RCC 7860 (cell line): ENCODE measurements at regions not wholly inside any gene's neighbourhood (a gene's known extent, or its start where the extent isn't known, plus 50 kb on each side); places are given as distances from the start of the nearest gene placed in this dataset.
A peak's percentile ranks its signal among the peaks of the same experiment; 100 is the strongest.
"Not testable (repeated sequence)": the region's sequence is repeated elsewhere in the genome, so short reads cannot be mapped to it uniquely, and the experiment has no call there.

Experiments
- DNase-seq: peaks from one replicate; pipeline ENCODE4 v3.0.0-alpha.2; 2015; ENCODE audit warnings: low spot score
- FAIRE-seq: peaks from 2 replicates; lab custom pipeline; 2012; peaks lifted over from hg19 to GRCh38; lab: Jason Lieb, UNC

DNA sequence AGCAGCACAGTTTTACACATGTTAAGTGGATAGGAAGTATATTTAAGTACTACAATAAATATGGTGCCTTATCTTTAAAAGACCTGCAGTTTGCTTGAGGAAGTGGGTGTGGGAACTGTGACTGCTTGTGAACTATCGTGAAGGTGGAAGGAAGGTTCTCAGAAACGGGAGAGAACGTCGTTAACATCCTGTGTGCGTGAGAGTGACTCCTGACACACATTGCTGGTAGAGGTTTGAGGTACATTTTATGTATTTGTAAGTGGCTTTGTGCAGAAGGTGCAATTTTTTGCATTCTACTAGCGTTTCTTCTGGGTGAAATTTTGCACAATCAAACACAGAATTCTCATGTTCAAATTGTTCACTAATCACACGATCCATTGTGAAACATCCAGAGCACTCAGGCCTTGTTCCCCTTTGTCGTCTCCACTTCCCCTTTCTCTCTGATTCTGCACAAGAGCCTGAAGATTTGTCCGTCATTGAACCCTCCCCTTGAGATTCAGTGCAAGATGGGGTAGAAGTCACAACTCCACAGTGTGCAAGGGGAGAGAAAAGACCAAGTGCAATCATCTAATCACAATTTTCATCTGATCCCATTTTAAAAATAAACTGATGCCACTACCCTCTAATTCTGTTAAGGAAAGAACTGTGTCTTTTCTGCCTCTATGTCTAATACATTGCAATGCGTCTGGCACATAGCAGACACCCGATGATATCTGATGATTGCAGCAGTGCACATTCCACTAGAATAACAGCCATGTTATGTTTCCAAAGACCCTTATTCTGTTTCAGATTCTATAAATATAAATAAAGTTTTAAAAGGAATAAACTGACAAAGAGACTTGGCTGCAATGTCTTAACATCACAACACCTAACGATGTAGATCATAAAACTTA, 279.9 kb downstream of the NEBL start:
- DNase-seq (no peak), FAIRE-seq (no peak)

DNA sequence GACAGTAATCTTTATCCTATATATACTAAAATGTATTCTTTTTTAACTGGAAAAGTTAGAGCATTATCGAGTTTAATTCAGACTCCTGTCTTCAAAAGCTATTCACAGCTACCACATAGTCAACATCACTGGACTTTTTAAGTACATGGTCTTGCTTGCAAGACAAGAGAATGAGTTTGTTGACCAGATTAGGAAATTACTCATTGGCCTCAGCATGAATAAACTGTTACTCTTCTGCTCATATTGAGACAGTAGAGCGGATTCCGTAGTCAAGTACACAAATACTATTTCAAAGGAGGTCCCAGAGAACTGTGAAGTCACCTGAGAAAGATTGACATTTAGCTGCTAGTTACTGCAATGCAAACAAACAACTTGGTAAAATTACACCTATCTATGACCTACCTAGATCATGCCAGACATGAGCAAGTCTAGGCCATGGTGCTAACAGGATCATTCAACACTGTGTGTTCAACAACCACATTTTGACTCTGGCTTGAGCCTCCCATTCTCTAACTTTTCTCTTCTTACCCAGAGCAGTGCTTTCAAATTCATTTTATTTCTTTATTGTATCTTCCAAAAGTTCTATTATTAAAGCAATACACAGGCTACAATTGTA, 280.9 kb downstream of the NEBL start:
- FAIRE-seq (no peak), DNase-seq (no peak)

DNA sequence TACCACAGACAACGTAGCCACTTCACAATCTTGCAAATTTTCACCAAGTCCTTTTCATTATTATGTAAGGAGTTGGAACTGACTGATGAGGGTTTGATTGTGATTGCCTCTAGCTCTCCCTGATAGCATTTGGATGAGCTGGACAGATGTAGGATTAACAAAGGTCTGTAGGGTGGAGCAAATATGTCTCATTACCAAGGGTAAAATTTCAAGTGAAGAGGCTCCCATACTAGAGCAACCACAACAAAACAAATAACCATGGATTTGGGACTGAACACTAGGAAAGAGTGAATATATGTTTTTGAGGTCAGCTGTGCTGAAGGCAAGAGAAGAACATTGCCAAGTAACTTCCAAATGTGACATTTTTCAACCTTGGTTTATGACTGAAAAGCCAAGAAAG, 281.7 kb downstream of the NEBL start:
- DNase-seq: no peak
- no peak for FAIRE-seq

DNA sequence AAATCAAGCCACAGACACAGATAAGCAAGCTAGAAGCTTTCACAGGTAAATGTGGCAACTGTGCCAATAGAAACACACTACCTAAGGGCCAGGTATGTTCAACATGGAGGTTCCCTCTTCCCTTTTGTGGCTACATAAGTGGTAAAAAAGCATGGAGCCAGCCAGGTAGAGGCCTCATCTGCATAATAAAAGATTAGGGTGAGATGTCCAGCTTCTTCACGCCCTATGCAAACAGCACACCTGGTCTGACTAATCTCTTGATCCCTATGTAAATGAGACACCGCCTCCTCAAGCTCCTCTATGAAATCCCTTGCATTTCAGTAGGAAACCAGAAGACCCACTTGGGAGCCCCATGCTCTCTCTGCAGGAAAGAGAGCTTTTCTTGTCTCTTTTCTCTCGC, 282.2 kb downstream of the NEBL start:
- FAIRE-seq: no peak
- DNase-seq: no peak

DNA sequence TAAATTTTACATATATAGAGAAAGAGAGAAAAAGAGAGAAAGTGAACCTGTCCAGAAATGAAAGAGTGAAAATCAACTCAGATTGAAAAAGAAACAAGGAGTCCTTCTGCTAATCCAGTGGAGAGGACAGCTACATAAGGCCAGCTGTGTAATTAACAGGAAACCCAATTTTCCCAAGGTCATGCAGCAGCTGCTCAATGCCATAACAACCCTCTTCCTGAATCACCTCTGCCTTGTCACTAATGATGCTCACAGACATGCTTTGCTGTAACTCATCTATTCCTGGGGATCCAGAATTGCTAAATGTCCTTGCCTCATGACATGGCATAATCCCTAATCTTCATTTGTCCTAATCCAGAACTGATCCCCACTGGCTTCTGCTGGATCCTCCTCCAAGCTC, 288.6 kb downstream of the NEBL start:
- DNase-seq: no peak
- no peak for FAIRE-seq

DNA sequence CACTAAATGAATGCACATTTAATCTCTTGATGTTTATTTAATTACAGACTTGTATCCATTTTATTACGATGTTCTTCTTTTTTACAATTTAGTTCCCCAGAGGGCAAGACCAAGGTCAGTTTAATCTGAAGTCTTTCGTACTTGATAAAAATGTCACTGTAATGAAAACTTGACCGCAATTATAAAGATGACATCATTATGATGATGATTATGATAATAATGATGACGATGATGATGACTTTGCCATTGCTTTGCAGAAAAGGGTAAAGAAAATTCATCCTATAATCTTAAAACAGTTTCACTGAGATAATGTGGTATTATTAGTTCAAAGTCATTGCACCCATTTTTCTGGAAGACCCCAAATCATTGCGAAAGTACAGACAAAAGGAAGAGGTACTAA, 290.1 kb downstream of the NEBL start:
- DNase-seq (no peak), FAIRE-seq (no peak)

DNA sequence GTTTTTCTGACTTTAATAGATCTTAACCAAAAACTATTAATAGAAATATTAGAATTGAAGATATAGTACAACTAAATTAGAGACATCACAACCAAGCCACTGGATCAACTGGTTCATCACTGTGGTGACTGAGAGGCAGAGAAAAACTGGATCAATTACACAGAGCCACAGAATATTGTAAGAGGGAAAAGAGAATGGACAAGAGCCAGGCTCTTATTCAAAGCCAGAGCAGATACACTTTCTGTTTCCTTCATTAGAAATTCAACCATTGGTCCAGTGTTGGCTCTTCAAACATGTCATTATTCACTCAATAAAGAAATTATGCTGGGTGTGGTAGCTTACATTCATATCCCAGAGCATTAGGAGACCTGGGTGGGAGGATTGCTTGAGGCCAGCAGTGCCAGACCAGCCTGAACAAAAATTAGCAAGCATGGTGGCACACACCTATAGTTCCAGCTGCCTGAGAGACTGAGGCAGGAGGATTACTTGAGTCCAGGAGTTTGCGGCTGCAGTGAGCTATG, 295.1 kb downstream of the NEBL start:
- FAIRE-seq (no peak), DNase-seq (no peak)

DNA sequence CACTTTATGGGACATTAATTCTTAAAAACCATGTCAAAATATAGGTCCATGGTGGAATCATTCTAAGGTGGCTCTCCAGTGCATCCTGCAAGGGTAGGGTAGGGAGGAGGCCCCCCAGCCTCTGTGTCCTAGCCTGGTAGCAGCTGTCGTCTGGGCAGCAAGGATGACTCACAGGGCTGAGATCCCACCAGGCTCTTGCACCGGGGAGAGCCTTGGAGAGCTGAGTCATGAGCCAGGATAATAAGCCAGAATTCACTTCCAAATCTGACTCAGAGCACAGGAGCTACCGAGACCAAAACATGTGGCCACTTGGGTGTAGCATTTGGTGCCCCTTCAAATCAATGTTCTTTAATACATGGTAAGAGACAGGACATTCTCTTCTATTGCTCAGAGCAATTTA, 298.5 kb downstream of the NEBL start:
- FAIRE-seq (peak; percentile 76), DNase-seq (peak; percentile 76)

DNA sequence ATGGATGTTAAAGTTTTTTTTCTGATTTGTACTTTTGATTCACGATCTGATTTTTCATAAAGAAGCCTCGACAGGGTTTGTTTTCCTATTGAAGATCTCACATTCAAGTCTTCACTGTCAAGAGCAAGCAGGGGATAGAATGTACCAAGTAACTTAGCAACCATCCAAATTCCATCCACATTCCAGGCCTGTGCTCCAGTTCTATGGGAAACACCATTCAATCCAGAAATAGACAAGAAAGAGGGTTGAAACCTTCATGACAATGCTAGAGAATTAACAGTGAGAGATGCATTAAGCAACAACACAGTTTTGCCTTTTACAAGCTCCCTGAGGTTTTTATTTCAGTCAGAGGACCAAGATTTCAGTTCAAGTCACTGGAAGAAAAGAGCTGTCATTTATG, 300.2 kb downstream of the NEBL start:
- no peak for FAIRE-seq

DNA sequence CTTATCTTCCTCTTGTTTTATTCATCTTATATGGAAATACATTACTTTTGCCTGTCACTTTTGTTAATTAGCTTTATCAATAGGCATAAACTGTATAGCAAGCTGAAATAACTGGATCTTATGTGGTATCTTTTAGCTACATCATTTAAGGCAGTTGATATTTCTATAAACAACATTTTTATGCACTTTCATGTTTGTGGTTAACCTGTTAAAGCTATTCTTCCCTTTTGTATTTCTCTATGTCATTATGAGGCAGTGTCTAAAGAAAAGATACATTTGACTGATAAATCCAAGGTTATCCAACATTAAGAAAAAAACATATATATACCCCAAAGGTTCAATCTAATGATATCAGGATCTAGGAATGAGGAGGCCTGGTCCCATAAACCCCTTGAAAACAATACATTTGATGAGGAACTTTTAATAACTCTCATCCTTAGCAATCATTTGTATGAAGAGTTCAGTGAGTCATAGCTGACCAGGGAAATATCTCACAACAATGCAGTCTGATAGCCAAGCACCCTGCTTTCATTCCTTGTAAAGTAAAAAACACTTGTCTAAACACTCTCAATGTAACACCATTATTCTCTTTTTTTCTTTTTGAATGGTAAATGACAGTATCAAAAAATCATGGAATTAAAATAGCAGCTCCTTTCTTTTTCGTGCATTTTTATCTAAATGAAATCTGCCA, 300.9 kb downstream of the NEBL start:
- no peak for FAIRE-seq

More for the DNA sequence above, 300.2 kb downstream of the NEBL start:
- DNase-seq: no peak

DNA sequence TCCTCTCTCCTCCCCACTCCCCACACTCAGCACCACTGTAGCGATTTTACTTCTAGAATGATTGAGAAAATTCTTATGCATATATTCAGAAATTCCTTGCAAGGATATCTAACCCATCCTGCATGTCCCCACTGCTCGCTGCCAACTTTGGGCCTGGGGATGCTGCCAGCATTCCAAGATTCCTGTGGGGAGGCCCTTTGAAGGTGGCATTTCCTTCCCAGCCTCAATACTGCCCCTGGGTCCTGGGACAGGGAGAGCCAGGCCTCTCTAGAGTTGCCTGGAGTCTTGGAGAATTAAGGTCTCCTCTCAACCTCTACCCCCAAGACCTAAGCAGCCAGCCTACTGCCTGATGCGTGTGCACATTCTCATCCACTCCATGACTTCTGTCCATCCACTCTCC, 303.5 kb downstream of the NEBL start:
- DNase-seq (no peak), FAIRE-seq (no peak)

More for the DNA sequence above, 300.9 kb downstream of the NEBL start:
- DNase-seq: no peak

DNA sequence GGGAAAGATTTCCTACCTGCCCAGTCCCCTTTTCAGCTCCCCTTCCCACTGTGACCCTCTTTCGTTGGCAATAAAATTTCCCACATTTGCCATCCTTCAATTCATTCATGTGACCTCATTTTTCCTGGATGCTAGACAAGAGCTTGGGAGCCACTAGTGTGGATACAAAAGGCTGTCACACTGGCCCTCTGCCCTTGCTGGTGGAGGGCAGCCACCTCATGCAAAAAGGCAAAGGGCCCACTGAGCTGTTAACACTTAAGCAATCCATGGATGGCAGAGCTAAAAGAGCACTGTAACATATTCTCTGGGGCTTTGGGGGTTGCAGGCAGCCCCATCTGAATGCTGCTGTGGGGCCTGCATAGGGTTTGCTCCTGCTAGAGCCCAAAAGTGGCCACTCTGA, 315.1 kb downstream of the NEBL start:
- DNase-seq: no peak
- FAIRE-seq: no peak

DNA sequence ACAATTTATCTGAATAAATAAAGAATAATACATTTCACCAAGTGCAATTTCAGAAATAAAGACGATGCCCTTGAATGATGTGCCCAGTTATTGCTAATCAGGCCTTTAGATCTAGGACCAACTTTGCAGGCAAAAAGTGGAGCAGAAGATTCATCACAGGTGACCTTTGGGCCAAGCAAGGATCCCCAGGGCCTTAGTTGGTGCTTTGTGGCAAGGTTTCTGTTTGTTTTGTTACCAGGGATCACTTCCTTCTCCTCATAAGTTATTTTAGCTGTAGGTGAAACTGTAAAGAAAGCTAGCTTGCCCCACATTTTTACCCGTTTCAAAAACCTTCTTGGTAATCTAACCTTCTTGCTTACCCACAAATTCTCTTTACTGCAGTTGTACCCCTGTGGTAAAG, 323.2 kb downstream of the NEBL start:
- FAIRE-seq (no peak), DNase-seq (no peak)

DNA sequence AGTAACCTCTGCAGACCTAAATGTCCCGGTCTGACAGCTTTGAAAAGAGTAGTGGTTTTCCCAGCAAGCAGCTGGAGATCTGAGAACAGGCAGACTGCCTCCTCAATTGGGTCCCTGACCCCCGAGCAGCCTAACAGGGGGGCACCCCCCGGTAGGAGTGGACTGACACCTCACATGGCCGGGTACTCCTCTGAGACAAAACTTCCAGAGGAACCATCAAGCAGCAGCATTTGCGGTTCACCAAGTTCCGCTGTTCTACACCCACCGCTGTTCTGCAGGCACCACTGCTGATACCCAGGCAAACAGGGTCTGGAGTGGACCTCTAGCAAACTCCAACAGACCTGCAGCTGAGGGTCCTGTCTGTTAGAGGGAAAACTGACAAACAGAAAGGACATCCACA, 341.1 kb downstream of the NEBL start:
- not testable (repeated sequence) for DNase-seq, FAIRE-seq

DNA sequence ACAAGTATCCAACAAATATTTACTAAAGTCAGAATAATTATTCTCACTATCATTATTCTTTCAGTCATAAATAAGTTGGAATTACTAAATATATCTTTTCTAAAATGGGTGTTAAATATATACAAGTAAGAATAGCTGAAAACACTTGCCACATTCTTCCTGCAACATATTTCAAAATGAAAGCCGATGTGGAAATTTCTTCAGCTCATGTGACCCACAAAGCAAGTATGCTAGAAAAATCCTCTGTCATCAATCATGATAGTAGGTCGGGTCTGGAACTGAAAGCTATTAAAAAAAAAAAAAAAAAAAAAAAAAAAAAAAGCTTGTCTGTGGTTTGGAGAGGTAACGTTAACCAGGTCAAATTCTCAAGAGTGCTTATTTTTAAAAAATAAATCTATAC, 344.7 kb downstream of the NEBL start:
- DNase-seq (no peak), FAIRE-seq (no peak)

DNA sequence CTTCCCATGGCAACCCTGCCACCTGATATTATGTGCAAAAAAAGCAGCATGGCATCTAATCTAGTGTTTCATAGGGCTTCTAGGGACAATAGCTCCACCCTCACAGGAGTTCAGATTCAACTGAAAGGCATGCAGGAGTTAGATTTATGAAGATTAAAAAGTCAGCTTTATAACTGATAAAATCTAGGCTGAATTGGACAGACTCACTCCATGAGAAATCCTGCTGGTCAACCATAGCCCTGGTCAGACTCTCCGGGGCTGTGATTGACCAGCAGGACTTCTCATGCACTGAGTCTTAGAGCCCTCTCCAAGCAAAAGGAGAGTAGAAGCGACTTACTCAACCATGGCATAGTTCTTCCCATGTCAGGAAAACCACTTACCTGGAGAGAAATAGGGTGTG, 345.4 kb downstream of the NEBL start:
- DNase-seq (no peak), FAIRE-seq (no peak)

DNA sequence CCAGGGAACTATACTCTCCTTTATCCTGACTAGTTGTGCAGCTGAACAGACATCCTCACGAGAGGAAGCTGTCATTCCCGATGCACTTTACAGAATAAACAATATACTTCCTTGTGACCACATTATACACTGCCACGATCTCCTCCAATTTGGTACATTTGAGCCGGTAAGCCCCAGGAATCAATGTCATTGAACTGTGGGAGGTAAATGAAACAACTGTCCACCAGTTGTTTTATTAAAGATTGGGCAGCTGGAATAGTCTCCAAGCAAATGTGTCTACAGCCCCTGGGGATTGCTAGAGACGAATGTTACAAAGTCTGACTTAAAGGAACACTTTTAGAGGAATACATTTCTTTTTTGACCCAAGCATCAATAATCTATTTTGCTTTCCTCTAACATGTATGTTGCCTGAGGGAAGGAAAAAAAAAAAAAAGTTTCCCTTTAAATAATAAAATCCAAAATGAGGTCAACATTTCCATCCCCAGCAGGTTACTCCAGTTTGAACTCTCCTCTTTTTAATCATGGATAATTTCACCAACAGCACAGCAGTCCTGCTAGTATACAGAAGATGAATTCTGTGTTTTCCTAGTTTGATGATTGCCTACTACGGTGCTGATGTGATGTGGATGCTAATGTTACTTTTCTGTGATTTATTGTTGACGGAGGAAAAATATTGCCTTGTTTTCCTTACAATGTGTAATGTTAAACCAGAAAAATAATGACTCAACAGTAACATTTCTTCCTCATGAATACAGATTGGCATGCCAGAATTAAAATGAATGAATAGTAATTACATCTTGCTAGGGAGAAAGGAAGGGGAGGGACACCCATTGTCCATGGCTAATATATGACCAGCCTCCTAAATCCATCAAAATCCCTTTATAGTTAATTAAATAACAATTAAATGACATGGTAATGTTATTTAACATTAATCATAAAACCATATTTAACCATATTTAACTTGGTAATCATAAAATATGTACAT, 360.9 kb downstream of the NEBL start:
- FAIRE-seq (no peak), DNase-seq (no peak)

DNA sequence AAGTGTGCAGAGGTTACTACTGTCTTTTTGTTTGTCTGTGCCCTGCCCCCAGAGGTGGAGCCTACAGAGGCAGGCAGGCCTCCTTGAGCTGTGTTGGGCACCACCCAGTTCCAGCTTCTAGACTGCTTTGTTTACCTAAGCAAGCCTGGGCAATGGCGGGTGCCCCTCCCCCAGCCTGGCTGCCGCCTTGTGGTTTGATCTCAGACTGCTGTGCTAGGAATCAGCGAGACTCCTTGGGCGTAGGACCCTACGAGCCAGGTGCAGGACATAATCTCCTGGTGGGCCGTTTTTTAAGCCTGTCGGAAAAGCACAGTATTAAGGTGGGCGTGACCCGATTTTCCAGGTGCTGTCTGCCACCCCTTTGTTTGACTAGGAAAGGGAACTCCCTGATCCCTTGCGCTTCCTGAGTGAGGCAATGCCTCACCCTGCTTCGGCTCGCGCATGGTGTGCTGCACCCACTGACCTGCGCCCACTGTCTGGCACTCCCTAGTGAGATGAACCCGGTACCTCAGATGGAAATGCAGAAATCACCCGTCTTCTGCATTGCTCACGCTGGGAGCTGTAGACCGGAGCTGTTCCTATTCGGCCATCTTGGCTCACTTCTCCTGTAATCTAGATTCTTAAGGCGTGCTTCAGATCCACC, 365.7 kb downstream of the NEBL start:
- not testable (repeated sequence) for DNase-seq, FAIRE-seq

DNA sequence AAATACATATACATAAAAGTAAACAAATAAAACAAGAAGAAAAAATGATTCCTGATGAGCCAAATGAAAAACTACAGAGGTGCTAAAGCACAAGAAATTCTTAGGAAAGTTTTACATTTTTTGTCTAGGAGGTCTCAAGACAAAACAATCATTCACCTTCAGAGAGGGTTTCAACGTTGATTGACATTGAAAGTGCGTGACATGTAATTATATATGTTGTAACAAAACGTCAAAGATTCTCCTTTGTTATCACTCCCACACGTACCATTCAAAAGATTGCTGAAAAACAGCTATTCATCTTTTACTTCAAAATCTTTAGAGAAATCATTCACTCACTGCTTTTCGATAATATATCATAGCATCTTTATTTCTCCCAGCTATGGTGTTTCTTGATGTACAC, 375.9 kb downstream of the NEBL start:
- no peak for DNase-seq
- no peak for FAIRE-seq

DNA sequence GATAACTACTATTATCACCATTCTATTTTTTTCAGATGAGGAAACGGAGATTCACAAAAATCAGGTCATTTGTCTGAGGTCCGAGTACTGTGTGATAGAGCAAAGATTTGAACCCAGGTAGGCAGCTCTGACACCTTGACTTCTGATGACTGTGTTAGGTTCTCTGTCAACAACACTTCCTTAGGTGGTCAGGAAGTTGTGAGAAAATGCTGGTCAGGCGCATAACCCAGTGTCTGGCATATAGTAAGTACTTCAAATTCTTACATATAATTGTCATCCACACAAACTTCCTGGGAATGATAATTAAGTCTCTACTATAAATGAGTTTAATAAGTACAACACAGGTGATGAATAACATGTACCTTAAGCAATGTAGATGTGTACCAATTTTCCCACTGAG, 381.5 kb downstream of the NEBL start:
- DNase-seq: no peak
- FAIRE-seq: no peak
